Sigmoid colon (tissue), 6 donors: ENCODE measurements at regions not wholly inside any gene's neighbourhood (a gene's known extent, or its start where the extent isn't known, plus 50 kb on each side); places are given as distances from the start of the nearest gene placed in this dataset.

ENCODE experiments used
- DNase-seq: peaks from one replicate; pipeline ENCODE4 v3.0.0-alpha.2; 2019
- H3K27ac ChIP-seq, 4 donors: fragments of 200-600 bp; sonication (generic); one replicate each; pipeline ENCODE4 v1.5.1; 2016 to 2019; ENCODE audit warnings: mild to moderate bottlenecking in 1 of 4
- H3K27me3 ChIP-seq, 3 donors: fragments of 200-600 bp; sonication (generic); one replicate each; pipeline ENCODE4 v1.5.1; 2019; ENCODE audit warnings: mild to moderate bottlenecking in 1 of 3
- H3K36me3 ChIP-seq, 4 donors: fragments of 200-600 bp; sonication (generic); one replicate each; pipeline ENCODE4 v1.5.1; 2016 to 2019
- H3K4me1 ChIP-seq, 4 donors: fragments of 200-600 bp; sonication (generic); one replicate each; pipeline ENCODE4 v1.5.1; 2017 to 2019
- H3K4me3 ChIP-seq, 4 donors: fragments of 200-600 bp; sonication (generic); one replicate each; pipeline ENCODE4 v1.5.1; 2017 to 2019; ENCODE audit warnings: mild to moderate bottlenecking in 2 of 4, moderate library complexity in 1 of 4
- H3K9me3 ChIP-seq, 4 donors: fragments of 200-600 bp in 3 of 4; sonication (generic) in 3 of 4; one replicate each; pipeline versions ENCODE4 v1.5.1 to v1.6.1; 2013 to 2019
- EP300 ChIP-seq, 4 donors: sonication (generic); formaldehyde crosslinking; IDR thresholded peaks; one replicate each; pipeline ENCODE4 v1.6.1; 2017; ENCODE audit warnings: antibody characterized with exemption in 4 of 4
- POLR2A ChIP-seq, 2 donors: fragments of 450-650 bp; IDR thresholded peaks; one replicate each; pipeline ENCODE4 v1.6.1; 2016; ENCODE audit warnings: antibody characterized with exemption in 2 of 2, mild to moderate bottlenecking in 2 of 2, moderate library complexity in 2 of 2
- POLR2AphosphoS5 ChIP-seq, 4 donors: sonication (generic); formaldehyde crosslinking; IDR thresholded peaks; one replicate each; pipeline ENCODE4 v1.6.1; 2017; ENCODE audit warnings: antibody characterized with exemption in 4 of 4
- WGBS, 2 donors: extraction: QIAGEN DNeasy Blood & Tissue Kit; methylation state at CpG; one replicate each; pipeline ENCODE4 v1.1.7; 2013; 5-methylcytosine and 5-hydroxymethylcytosine counted together
- intact Hi-C: fragments of 100-400 bp; cut with DNase I; formaldehyde crosslinking; loops from one replicate; pipeline ENCODE4 v1.15.1; 2023
- TF ChIP-seq, protein P1 (sequence below), 4 experiments: fragments of 450-650 bp in 3 of 4; fragments of 200-600 bp in 1 of 4; IDR thresholded peaks; one replicate each; pipeline ENCODE4 v1.5.1; 2016 to 2019; ENCODE audit warnings: antibody characterized with exemption in 4 of 4, mild to moderate bottlenecking in 3 of 4, moderate library complexity in 2 of 4
- donor health status: healthy with polysubstance abuse.
- donor health status: healthy.

DNA sequence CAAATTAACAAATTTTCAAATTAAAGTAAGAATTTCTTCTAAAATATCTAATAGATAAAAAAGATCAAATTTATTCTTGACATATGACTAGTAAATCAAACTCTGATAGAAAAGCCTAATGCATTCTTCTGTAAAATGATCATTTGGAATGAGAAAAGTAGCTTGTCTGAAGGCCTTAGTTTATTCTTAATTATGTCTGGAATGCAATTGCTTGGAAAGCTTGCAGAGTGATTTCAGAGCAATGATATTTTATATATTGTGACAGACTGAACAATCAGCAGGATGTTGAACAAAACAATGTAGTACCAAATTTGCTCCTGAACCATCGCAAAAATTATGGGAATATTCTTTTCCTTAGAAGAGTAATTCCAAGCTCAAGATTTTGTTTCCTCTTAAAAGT, 789.6 kb upstream of the NOVA1 start:
- H3K36me3 ChIP-seq: no peaks in the 10 kb centered on the region
- DNase-seq: no peak
- WGBS, 2 donors: 86 to 95% methylated on average over 1 of the region's 1 CpG
- TF ChIP-seq POLR2AphosphoS5 (IDR thresholded peaks at IDR 0.05) (no peak), POLR2A (IDR thresholded peaks at IDR 0.05) (no peak), EP300 (IDR thresholded peaks at IDR 0.05) (no peak)
- TF ChIP-seq, protein P1, sequence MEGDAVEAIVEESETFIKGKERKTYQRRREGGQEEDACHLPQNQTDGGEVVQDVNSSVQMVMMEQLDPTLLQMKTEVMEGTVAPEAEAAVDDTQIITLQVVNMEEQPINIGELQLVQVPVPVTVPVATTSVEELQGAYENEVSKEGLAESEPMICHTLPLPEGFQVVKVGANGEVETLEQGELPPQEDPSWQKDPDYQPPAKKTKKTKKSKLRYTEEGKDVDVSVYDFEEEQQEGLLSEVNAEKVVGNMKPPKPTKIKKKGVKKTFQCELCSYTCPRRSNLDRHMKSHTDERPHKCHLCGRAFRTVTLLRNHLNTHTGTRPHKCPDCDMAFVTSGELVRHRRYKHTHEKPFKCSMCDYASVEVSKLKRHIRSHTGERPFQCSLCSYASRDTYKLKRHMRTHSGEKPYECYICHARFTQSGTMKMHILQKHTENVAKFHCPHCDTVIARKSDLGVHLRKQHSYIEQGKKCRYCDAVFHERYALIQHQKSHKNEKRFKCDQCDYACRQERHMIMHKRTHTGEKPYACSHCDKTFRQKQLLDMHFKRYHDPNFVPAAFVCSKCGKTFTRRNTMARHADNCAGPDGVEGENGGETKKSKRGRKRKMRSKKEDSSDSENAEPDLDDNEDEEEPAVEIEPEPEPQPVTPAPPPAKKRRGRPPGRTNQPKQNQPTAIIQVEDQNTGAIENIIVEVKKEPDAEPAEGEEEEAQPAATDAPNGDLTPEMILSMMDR (IDR thresholded peaks at IDR 0.05): no peak
- no peaks in the 10 kb centered on the region for H3K9me3 ChIP-seq
- no peaks in the 10 kb centered on the region for H3K4me1 ChIP-seq
- no peak overlapping the region for H3K4me3 ChIP-seq
- H3K27me3 ChIP-seq: no peaks in the 10 kb centered on the region
- no peak overlapping the region for H3K27ac ChIP-seq
- intact Hi-C loops: no loop called here

- H3K4me3 ChIP-seq: no peak overlapping the region
- no peaks in the 10 kb centered on the region for H3K27me3 ChIP-seq
- H3K36me3 ChIP-seq: no peaks in the 10 kb centered on the region
- H3K4me1 ChIP-seq: no peaks in the 10 kb centered on the region
- WGBS, 2 donors: 77 to 78% methylated on average over 2 of the region's 2 CpGs
- DNase-seq: no peak
- H3K27ac ChIP-seq: no peak overlapping the region
- intact Hi-C loops: no loop called here
- TF ChIP-seq POLR2A (IDR thresholded peaks at IDR 0.05) (no peak), EP300 (IDR thresholded peaks at IDR 0.05) (no peak), POLR2AphosphoS5 (IDR thresholded peaks at IDR 0.05) (no peak)
- TF ChIP-seq, protein P1 (IDR thresholded peaks at IDR 0.05): no peak
- H3K9me3 ChIP-seq: no peaks in the 10 kb centered on the region
Measured at GRCh38 chr14:27389402-27389801, 791.6 kb upstream of the NOVA1 start.

DNA sequence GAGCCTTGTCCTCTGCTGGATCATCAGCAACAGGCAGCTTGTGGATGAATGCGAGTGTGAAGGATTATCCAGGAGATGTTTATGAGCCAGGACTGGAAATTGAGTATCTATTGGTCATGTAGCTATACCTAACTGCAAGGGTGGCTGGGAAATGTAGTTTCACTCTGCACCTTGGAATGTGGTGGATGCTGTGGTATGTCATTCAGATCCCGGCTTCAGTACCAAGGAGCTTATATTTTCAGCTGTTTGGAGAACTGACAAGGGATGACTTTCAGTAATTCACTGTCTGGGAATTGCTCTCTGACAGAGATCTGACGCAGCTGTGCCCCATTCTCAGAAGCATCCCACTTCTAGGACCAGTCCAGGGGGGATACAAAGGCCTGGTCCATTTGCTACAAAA, 792.3 kb upstream of the NOVA1 start:
- WGBS, 2 donors: 72 to 74% methylated on average over 3 of the region's 3 CpGs
- Histone ChIP-seq H3K36me3 (no peaks in the 10 kb centered on the region), H3K4me3 (no peak overlapping the region), H3K27me3 (no peaks in the 10 kb centered on the region), H3K4me1 (no peaks in the 10 kb centered on the region), H3K9me3 (no peaks in the 10 kb centered on the region), H3K27ac (no peak overlapping the region)
- intact Hi-C loops: no loop called here
- DNase-seq: no peak
- TF ChIP-seq, protein P1 (IDR thresholded peaks at IDR 0.05): no peak
- TF ChIP-seq POLR2AphosphoS5 (IDR thresholded peaks at IDR 0.05) (no peak), EP300 (IDR thresholded peaks at IDR 0.05) (no peak), POLR2A (IDR thresholded peaks at IDR 0.05) (no peak)

DNA sequence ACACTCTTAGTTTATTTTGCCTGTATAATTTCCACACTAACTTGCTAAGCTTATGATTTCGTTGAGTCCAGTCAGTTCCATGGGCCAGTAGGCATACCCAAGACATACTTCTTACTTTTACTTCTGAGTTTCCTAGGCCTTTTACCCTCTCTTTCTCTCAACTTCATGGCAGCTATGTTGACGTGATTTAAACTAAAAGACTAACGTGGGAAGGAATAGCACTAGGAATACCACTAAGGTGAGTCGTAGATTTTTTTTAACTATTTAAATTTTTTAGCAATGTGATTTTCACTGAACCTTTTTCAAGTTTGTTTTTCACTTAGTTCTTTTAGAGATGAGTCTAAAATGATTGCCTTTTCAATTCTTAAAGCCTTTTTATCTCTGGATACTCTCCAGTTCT, 793.5 kb upstream of the NOVA1 start:
- Histone ChIP-seq H3K27me3 (no peaks in the 10 kb centered on the region), H3K4me3 (no peak overlapping the region), H3K27ac (no peak overlapping the region), H3K36me3 (no peaks in the 10 kb centered on the region), H3K4me1 (no peaks in the 10 kb centered on the region), H3K9me3 (no peaks in the 10 kb centered on the region)
- DNase-seq: no peak
- TF ChIP-seq POLR2A (IDR thresholded peaks at IDR 0.05) (no peak), EP300 (IDR thresholded peaks at IDR 0.05) (no peak), POLR2AphosphoS5 (IDR thresholded peaks at IDR 0.05) (no peak)
- TF ChIP-seq, protein P1 (IDR thresholded peaks at IDR 0.05): no peak
- intact Hi-C loops: no loop called here
- 88 to 89% methylated on average over 4 of the region's 4 CpGs for WGBS, 2 donors

DNA sequence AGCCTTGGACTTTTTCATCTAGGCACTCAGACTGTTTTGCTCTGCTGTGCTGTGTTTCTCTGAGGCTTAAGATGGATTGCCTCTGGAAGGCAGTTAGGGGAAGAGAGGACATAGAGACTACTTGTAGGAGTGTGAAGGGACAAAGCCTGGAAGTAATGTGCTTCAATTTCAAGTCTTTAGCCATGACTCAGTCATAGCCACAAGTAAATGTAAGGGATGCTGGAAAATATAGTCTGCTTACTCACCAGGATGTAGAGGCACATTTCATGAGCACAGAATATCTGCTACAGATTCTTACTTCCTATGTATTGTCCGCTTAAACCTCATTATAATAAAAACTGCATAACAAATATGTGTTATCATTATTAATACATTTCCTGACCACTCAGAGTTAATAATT, 794.3 kb upstream of the NOVA1 start:
- Histone ChIP-seq H3K4me3 (no peak overlapping the region), H3K27ac (no peak overlapping the region), H3K9me3 (no peaks in the 10 kb centered on the region), H3K27me3 (no peaks in the 10 kb centered on the region), H3K36me3 (no peaks in the 10 kb centered on the region), H3K4me1 (no peaks in the 10 kb centered on the region)
- TF ChIP-seq POLR2A (IDR thresholded peaks at IDR 0.05): no peak
- TF ChIP-seq, protein P1 (IDR thresholded peaks at IDR 0.05): no peak
- no peak for DNase-seq
- intact Hi-C loops: no loop called here
- WGBS, 2 donors: 91% methylated on average over 1 of the region's 1 CpG
